H1 (cell line): ENCODE measurements at regions not wholly inside any gene's neighbourhood (a gene's known extent, or its start where the extent isn't known, plus 50 kb on each side); places are given as distances from the start of the nearest gene placed in this dataset.

Source experiments
- CTCF ChIA-PET: fragments of 300-600 bp; sonication (Branson Sonifier 250); formaldehyde crosslinking; loops from one replicate; lab custom pipeline; 2021; ENCODE audit not compliant: partially characterized antibody; lab: Charles Lee
- POLR2A ChIA-PET: fragments of 300-600 bp; sonication (Branson Sonifier 250); formaldehyde crosslinking; loops from one replicate; lab custom pipeline; 2021; ENCODE audit warnings: inconsistent platforms; ENCODE audit not compliant: partially characterized antibody; lab: Charles Lee
- DNase-seq, 2 experiments: peaks; one replicate each; pipeline versions ENCODE4 v3.0.0 to v3.0.0-alpha.2; 2010 to 2022; ENCODE audit warnings: low spot score in 2 of 2, low read depth in 1 of 2, mixed read lengths in 1 of 2
- FAIRE-seq: peaks from 2 replicates; lab custom pipeline; 2011; peaks lifted over from hg19 to GRCh38; lab: Jason Lieb, UNC
- H2AFZ ChIP-seq: 2 replicates; pipeline ENCODE4 v1.8.1; 2012; ENCODE audit warnings: low read length, inconsistent platforms
- H2AK5ac ChIP-seq: 2 replicates; pipeline ENCODE4 v1.6.1; 2013; ENCODE audit warnings: low read depth, low read length
- H2BK120ac ChIP-seq: replicated peaks from 2 replicates; pipeline ENCODE3; 2013; ENCODE audit warnings: low read depth, low read length, inconsistent platforms
- H2BK12ac ChIP-seq: 2 replicates; pipeline ENCODE4 v1.6.1; 2013; ENCODE audit warnings: low read depth, low read length
- H2BK15ac ChIP-seq: 2 replicates; pipeline ENCODE4 v1.6.1; 2013; ENCODE audit warnings: low read length
- H2BK20ac ChIP-seq: 2 replicates; pipeline ENCODE4 v1.6.1; 2013; ENCODE audit warnings: low read length
- H2BK5ac ChIP-seq: 2 replicates; pipeline ENCODE4 v1.6.1; 2013; ENCODE audit warnings: low read depth, low read length
- H3K14ac ChIP-seq: 2 replicates; pipeline ENCODE4 v1.6.1; 2013; ENCODE audit warnings: inconsistent platforms; ENCODE audit not compliant: insufficient read length
- H3K18ac ChIP-seq: 2 replicates; pipeline ENCODE4 v1.6.1; 2013; ENCODE audit warnings: low read length; ENCODE audit errors: extremely low read depth
- H3K23ac ChIP-seq: 2 replicates; pipeline ENCODE4 v1.6.1; 2013; ENCODE audit warnings: inconsistent platforms; ENCODE audit not compliant: insufficient read length
- H3K23me2 ChIP-seq: 2 replicates; pipeline ENCODE4 v1.6.1; 2013; ENCODE audit warnings: low read depth, low read length
- H3K27ac ChIP-seq: 2 replicates; pipeline ENCODE4 v1.6.1; 2011; ENCODE audit warnings: low read depth, low read length, inconsistent platforms
- H3K27me3 ChIP-seq, 4 experiments: replicated peaks in 1 of 4; 1 replicate in 1 of 4; 2 replicates in 3 of 4; pipeline versions ENCODE4 v1.6.1 to v1.8.1; 2011 to 2013; ENCODE audit warnings: low read length in 3 of 4, mild to moderate bottlenecking in 3 of 4, inconsistent platforms in 2 of 4, mixed read lengths in 2 of 4, moderate library complexity in 1 of 4; ENCODE audit not compliant: control insufficient read depth in 3 of 4, insufficient read depth in 3 of 4; ENCODE audit errors: extremely low read depth in 1 of 4
- H3K36me3 ChIP-seq, 4 experiments: 2 replicates each; pipeline versions ENCODE4 v1.6.1 to v1.8.1; 2011 to 2013; ENCODE audit warnings: mild to moderate bottlenecking in 4 of 4, low read length in 3 of 4, moderate library complexity in 2 of 4, control low read depth in 1 of 4, inconsistent platforms in 1 of 4; ENCODE audit not compliant: insufficient read depth in 4 of 4, control insufficient read depth in 2 of 4
- H3K4ac ChIP-seq: replicated peaks from 2 replicates; pipeline ENCODE3; 2013; ENCODE audit warnings: low read length, low read depth, mixed read lengths, inconsistent platforms; ENCODE audit not compliant: insufficient read length
- H3K4me1 ChIP-seq, 4 experiments: replicated peaks in 1 of 4; 1 replicate in 1 of 4; 2 replicates in 3 of 4; pipeline versions ENCODE4 v1.6.1 to v1.8.1; 2011 to 2013; ENCODE audit warnings: low read length in 3 of 4, inconsistent platforms in 2 of 4, mixed read lengths in 1 of 4; ENCODE audit not compliant: insufficient read depth in 4 of 4, control insufficient read depth in 3 of 4
- H3K4me2 ChIP-seq, 2 experiments: 2 replicates each; pipeline versions ENCODE4 v1.6.1 to v1.8.1; 2011 to 2013; ENCODE audit warnings: low read depth in 2 of 2, low read length in 2 of 2, control low read depth in 1 of 2, inconsistent platforms in 1 of 2, mild to moderate bottlenecking in 1 of 2; ENCODE audit not compliant: insufficient read depth in 1 of 2
- H3K4me3 ChIP-seq, 4 experiments: fragments of 200-600, 300-600 bp in 1 of 4; sonication (generic), shearing (Covaris generic), sonication (Bioruptor Twin) in 1 of 4; 2 replicates each; pipeline versions ENCODE4 v1.5.1 to v1.8.1; 2011 to 2016; ENCODE audit warnings: low read length in 4 of 4, low read depth in 3 of 4, control low read depth in 2 of 4, inconsistent platforms in 2 of 4, mild to moderate bottlenecking in 2 of 4, mixed read lengths in 1 of 4, moderate library complexity in 1 of 4; ENCODE audit not compliant: insufficient read depth in 2 of 4; ENCODE audit errors: extremely low read depth in 1 of 4
- H3K56ac ChIP-seq: replicated peaks from 2 replicates; pipeline ENCODE3; 2013; ENCODE audit warnings: low read depth, mild to moderate bottlenecking, mixed read lengths, low read length, inconsistent platforms; ENCODE audit not compliant: insufficient read length
- H3K79me1 ChIP-seq: 2 replicates; pipeline ENCODE4 v1.6.1; 2013; ENCODE audit warnings: low read depth, low read length, control low read depth
- H3K79me2 ChIP-seq, 2 experiments: 2 replicates each; pipeline versions ENCODE4 v1.6.1 to v1.8.1; 2012 to 2013; ENCODE audit warnings: low read length in 2 of 2, mild to moderate bottlenecking in 2 of 2, inconsistent platforms in 1 of 2; ENCODE audit not compliant: insufficient read depth in 2 of 2, control insufficient read depth in 1 of 2
- H3K9ac ChIP-seq, 4 experiments: replicated peaks in 1 of 4; 1 replicate in 1 of 4; 2 replicates in 3 of 4; pipeline versions ENCODE4 v1.6.1 to v1.8.1; 2011 to 2013; ENCODE audit warnings: low read depth in 3 of 4, low read length in 3 of 4, control low read depth in 2 of 4, mild to moderate bottlenecking in 2 of 4, moderate library complexity in 2 of 4, inconsistent platforms in 1 of 4; ENCODE audit errors: extremely low read depth in 1 of 4
- H3K9me3 ChIP-seq, 2 experiments: 2 replicates each; pipeline versions ENCODE4 v1.6.1 to v1.8.1; 2012 to 2013; ENCODE audit warnings: mild to moderate bottlenecking in 2 of 2, moderate library complexity in 2 of 2, control low read depth in 1 of 2, inconsistent platforms in 1 of 2, low read depth in 1 of 2, low read length in 1 of 2, mixed read lengths in 1 of 2; ENCODE audit not compliant: insufficient read depth in 2 of 2
- H4K20me1 ChIP-seq, 2 experiments: replicated peaks in 1 of 2; 2 replicates each; pipeline versions ENCODE3 to v1.8.1; 2011 to 2013; ENCODE audit warnings: inconsistent platforms in 2 of 2, low read length in 2 of 2, mild to moderate bottlenecking in 1 of 2; ENCODE audit not compliant: insufficient read depth in 2 of 2, control insufficient read depth in 1 of 2
- H4K5ac ChIP-seq: 2 replicates; pipeline ENCODE4 v1.6.1; 2013; ENCODE audit warnings: low read length, low read depth, mixed read lengths, inconsistent platforms; ENCODE audit not compliant: insufficient read length
- H4K8ac ChIP-seq: 2 replicates; pipeline ENCODE4 v1.8.0; 2013; ENCODE audit warnings: mild to moderate bottlenecking, moderate library complexity, low read length, inconsistent platforms; ENCODE audit not compliant: insufficient read depth; ENCODE audit errors: extremely low read depth
- H4K91ac ChIP-seq: replicated peaks from 2 replicates; pipeline ENCODE3; 2013; ENCODE audit warnings: low read length, mixed read lengths, inconsistent platforms; ENCODE audit not compliant: insufficient read length
- CBX5 ChIP-seq: fragments of 300-800, 300-1000 bp; sonication (generic); IDR thresholded peaks from 2 replicates; pipeline ENCODE4 v1.7.1; 2016; ENCODE audit warnings: antibody characterized with exemption, low read length, low read depth
- CBX8 ChIP-seq: fragments of 300-800, 300-1000 bp; sonication (generic); IDR thresholded peaks from 2 replicates; pipeline ENCODE4 v1.7.1; 2016; ENCODE audit warnings: low read depth, low read length, borderline replicate concordance
- CHD1 ChIP-seq: IDR thresholded peaks from 2 replicates; pipeline ENCODE4 v1.6.1; 2012; ENCODE audit warnings: low read depth, low read length, improper control_type of control experiment
- CHD2 ChIP-seq: IDR thresholded peaks from 2 replicates; pipeline ENCODE4 v1.6.1; 2012; ENCODE audit warnings: low read length, improper control_type of control experiment
- CREB1 ChIP-seq: IDR thresholded peaks from 2 replicates; pipeline ENCODE4 v1.6.1; 2012; ENCODE audit warnings: inconsistent platforms
- GABPA ChIP-seq: IDR thresholded peaks from 2 replicates; pipeline ENCODE4 v1.6.1; 2011; ENCODE audit warnings: mild to moderate bottlenecking, low read length, moderate library complexity, borderline replicate concordance; ENCODE audit not compliant: insufficient read depth
- GTF2F1 ChIP-seq: IDR thresholded peaks from 2 replicates; pipeline ENCODE4 v1.6.1; 2012; ENCODE audit warnings: low read depth, low read length, improper control_type of control experiment, borderline replicate concordance
- HDAC6 ChIP-seq: IDR thresholded peaks from one replicate; pipeline ENCODE4 v1.7.1; 2012; ENCODE audit warnings: low read depth, mild to moderate bottlenecking, inconsistent platforms, low read length, moderate library complexity
- KDM1A ChIP-seq: fragments of 200-600, 300-600 bp; sonication (generic); IDR thresholded peaks from 2 replicates; pipeline ENCODE4 v1.7.1; 2016; ENCODE audit warnings: mild to moderate bottlenecking, low read length, borderline replicate concordance
- KDM5A ChIP-seq: fragments of 200-600 bp; IDR thresholded peaks from 2 replicates; pipeline ENCODE4 v1.7.1; 2012; ENCODE audit warnings: mild to moderate bottlenecking, low read length, inconsistent platforms, mixed read lengths
- MAFK ChIP-seq: IDR thresholded peaks from 2 replicates; pipeline ENCODE4 v1.6.1; 2012; ENCODE audit warnings: low read depth, mild to moderate bottlenecking, improper control_type of control experiment, low read length
- SIRT6 ChIP-seq: IDR thresholded peaks from one replicate; pipeline ENCODE4 v1.7.1; 2012; ENCODE audit warnings: low read length, inconsistent platforms
- SUZ12 ChIP-seq: fragments of 200-600 bp; sonication (generic); IDR thresholded peaks from 2 replicates; pipeline ENCODE4 v1.6.1; 2012; ENCODE audit warnings: mild to moderate bottlenecking, inconsistent platforms, low read length, moderate library complexity, mixed read lengths
- TAF7 ChIP-seq: optimal IDR thresholded peaks from 2 replicates; pipeline ENCODE3; 2011; ENCODE audit warnings: low read depth, mild to moderate bottlenecking, inconsistent platforms, low read length, moderate library complexity, borderline replicate concordance
- TCF12 ChIP-seq: IDR thresholded peaks from 2 replicates; pipeline ENCODE4 v1.6.1; 2011; ENCODE audit warnings: low read depth, mild to moderate bottlenecking, low read length
- YY1 ChIP-seq: IDR thresholded peaks from 2 replicates; pipeline ENCODE4 v1.6.1; 2011; ENCODE audit warnings: low read depth, mild to moderate bottlenecking, low read length
- WGBS, 2 experiments: shearing (Covaris generic) in 1 of 2; methylation state at CpG; one replicate each; pipeline versions ENCODE4 v1.1.6 to v1.1.7; 2013 to 2015; ENCODE audit warnings: low lambda C conversion rate in 2 of 2, mixed read lengths in 2 of 2, inconsistent platforms in 1 of 2, low coverage in 1 of 2, missing lambda C conversion rate in 1 of 2; ENCODE audit not compliant: insufficient replicate concordance in 2 of 2, insufficient coverage in 1 of 2, insufficient read length in 1 of 2; ENCODE audit errors: extremely low coverage in 1 of 2, missing lambda C conversion rate in 1 of 2; 5-methylcytosine and 5-hydroxymethylcytosine counted together

DNA sequence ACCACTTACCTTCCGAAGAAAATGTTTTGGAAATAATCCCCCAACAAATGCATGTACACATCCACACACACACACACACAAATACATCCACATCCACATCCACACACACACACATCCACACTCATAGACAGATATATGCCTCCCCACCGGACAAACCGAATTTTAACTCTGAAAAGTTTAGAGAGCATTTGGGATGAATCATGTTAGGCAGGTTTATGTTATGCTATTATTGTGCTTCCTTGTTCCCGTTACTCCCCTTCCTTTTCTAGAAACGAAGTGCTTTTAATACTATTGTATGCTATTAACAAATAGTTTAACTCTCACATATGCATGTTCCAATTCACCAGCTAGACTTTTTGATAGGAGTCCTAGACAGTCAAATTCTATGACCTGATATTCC, 91.5 kb downstream of the FAS start:
- Histone ChIP-seq H2BK12ac (no peak overlapping the region), H2BK15ac (no peak overlapping the region), H3K4ac (no peak overlapping the region), H2AFZ (no peak overlapping the region), H3K23ac (no peak overlapping the region), H4K8ac (no peak overlapping the region), H3K4me2 (no peak overlapping the region), H3K23me2 (no peaks in the 10 kb centered on the region; the same call in 1 of the 2 replicates), H3K79me1 (no peaks in the 10 kb centered on the region), H2AK5ac (no peak overlapping the region), H3K18ac (no peak overlapping the region), H3K27ac (no peak overlapping the region), H3K56ac (no peak overlapping the region), H3K4me3 (no peak overlapping the region), H3K9me3 (no peaks in the 10 kb centered on the region), H4K5ac (no peak overlapping the region), H3K36me3 (no peaks in the 10 kb centered on the region), H4K91ac (no peak overlapping the region), H2BK120ac (no peak overlapping the region), H2BK20ac (no peak overlapping the region), H3K27me3 (no peaks in the 10 kb centered on the region), H4K20me1 (no peaks in the 10 kb centered on the region), H3K9ac (no peak overlapping the region), H2BK5ac (no peak overlapping the region), H3K4me1 (peaks cover 0 to 6% (median 2%) of the 10 kb centered on the region in 4 experiments; a peak in 3 of 7 replicates), H3K79me2 (no peaks in the 10 kb centered on the region), H3K14ac (no peak overlapping the region)
- 82% methylated on average over 5 of the region's 5 CpGs; no CpG with 5 or more reads in 1 of the 2 experiments for WGBS, 2 experiments
- ChIA-PET CTCF (interaction anchor here (0.7 kb wide), 1 partner anchor 53 kb away, joined by 3 read pairs; no protein-coding TSS in a partner anchor), POLR2A (no interaction called here)
- DNase-seq: no peak
- FAIRE-seq: no peak
- TF ChIP-seq SUZ12 (no peak), TCF12 (no peak), SIRT6 (no peak), CREB1 (no peak), MAFK (no peak), YY1 (no peak), GTF2F1 (no peak), CBX5 (no peak), CHD2 (no peak), CBX8 (no peak), TAF7 (no peak), KDM5A (no peak), HDAC6 (no peak), KDM1A (no peak), GABPA (no peak), CHD1 (no peak)
